ENCODE measurements at regions not wholly inside any gene's neighbourhood (a gene's known extent, or its start where the extent isn't known, plus 50 kb on each side); places are given as distances from the start of the nearest gene placed in this dataset.

DNA sequence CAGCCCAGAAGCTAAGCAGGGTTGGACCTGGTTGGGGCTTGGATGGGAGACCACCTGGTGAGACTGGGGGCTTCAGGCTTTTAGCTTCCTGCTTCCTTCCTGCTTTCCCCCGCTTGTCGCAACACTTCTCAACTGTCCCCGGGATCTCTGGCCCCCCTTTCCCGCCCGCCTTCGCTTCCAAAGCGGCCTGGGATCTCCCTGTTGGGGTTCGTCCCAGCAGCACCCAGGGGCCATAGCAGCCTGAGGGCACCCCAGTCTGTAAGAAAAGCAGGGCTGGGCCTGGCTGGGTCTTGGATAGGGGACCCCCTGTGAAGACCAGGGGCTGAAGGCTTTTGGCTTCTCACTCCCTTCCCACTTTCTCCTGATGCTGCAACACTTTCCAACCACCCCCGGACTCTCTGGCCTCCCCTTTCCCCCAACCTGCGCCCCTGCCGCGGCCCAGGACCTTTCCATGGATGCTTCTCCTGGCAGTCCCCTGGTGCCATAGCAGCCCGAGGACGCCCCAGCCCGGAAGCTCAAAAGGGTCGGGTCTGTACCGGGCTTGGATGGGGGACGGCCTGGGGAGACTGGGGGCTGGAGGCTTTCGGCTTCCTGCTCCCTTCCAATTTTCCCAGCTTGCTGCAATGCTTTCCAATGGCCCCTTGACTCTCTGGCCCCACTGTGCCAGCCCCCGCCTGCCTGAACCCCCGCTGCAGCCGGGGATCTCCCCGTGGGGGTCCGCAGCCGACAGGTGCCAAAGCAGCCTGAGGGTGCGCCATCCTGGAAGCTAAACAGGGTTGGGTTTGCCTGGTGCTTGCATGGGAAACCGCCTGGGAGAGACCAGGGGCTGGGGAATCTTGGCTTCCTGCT, 2276.2 kb downstream of the TP53TG3F start:
- H3K4me2 ChIP-seq (ENCODE audit: low read length), result no peak overlapping the region
- H3K9me3 ChIP-seq (ENCODE audit: control insufficient read depth, insufficient read depth, low read length), result peaks cover 9% of the 10 kb centered on the region
- no peak overlapping the region for H3K4me3 ChIP-seq (ENCODE audit: low read length)
- H3K36me3 ChIP-seq (ENCODE audit: control insufficient read depth, low read length), result no peaks in the 10 kb centered on the region
- H4K20me1 ChIP-seq (ENCODE audit: control insufficient read depth, insufficient read depth, low read depth, low read length), result no peaks in the 10 kb centered on the region
- no peaks in the 10 kb centered on the region for H3F3A ChIP-seq (ENCODE audit: control insufficient read depth, insufficient read depth)
- H3K27me3 ChIP-seq (ENCODE audit: control insufficient read depth, low read length), result no peaks in the 10 kb centered on the region
- no peaks in the 10 kb centered on the region for H3K79me2 ChIP-seq (ENCODE audit: control insufficient read depth, low read length)
- TF ChIP-seq EZH2phosphoT487 (IDR thresholded peaks at IDR 0.05; ENCODE audit: borderline replicate concordance, low read length), result no peak
- TF ChIP-seq, protein P1, sequence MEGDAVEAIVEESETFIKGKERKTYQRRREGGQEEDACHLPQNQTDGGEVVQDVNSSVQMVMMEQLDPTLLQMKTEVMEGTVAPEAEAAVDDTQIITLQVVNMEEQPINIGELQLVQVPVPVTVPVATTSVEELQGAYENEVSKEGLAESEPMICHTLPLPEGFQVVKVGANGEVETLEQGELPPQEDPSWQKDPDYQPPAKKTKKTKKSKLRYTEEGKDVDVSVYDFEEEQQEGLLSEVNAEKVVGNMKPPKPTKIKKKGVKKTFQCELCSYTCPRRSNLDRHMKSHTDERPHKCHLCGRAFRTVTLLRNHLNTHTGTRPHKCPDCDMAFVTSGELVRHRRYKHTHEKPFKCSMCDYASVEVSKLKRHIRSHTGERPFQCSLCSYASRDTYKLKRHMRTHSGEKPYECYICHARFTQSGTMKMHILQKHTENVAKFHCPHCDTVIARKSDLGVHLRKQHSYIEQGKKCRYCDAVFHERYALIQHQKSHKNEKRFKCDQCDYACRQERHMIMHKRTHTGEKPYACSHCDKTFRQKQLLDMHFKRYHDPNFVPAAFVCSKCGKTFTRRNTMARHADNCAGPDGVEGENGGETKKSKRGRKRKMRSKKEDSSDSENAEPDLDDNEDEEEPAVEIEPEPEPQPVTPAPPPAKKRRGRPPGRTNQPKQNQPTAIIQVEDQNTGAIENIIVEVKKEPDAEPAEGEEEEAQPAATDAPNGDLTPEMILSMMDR (IDR thresholded peaks at IDR 0.05; ENCODE audit: low read depth, low read length, poor library complexity, severe bottlenecking), result no peak
- H3K4me1 ChIP-seq (ENCODE audit: control insufficient read depth, low read length), result no peaks in the 10 kb centered on the region
- H3K9me2 ChIP-seq (replicated peaks; ENCODE audit: control insufficient read depth, low read length), result no peaks in the 10 kb centered on the region
- no peak overlapping the region for H3K27ac ChIP-seq (ENCODE audit: low read depth, low read length)

DNA sequence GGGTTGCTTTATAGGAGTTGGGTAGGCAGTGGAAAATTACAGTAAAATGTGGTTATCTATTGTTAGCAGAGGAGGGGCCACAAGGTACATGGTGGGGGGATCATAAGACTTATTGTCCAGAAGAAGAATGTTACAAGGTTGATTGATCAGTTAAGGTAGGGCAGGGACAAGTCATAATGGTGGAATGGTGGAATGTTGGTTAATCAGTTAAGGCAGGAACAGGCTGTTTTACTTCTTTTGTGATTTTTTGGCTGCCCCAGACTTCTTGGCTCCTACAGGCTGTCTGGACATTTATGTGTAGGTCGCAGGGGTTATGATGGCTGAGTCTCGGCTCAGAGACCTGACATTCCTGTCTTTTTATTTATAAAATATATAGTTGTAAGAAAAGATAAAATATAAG, 2277.1 kb downstream of the TP53TG3F start:
- Histone ChIP-seq H3K9me2 (replicated peaks; ENCODE audit: control insufficient read depth, low read length) (no peaks in the 10 kb centered on the region), H3K4me1 (ENCODE audit: control insufficient read depth, low read length) (no peaks in the 10 kb centered on the region), H3K79me2 (ENCODE audit: control insufficient read depth, low read length) (no peaks in the 10 kb centered on the region), H3K36me3 (ENCODE audit: control insufficient read depth, low read length) (no peaks in the 10 kb centered on the region), H3K4me2 (ENCODE audit: low read length) (no peak overlapping the region), H3K27ac (ENCODE audit: low read depth, low read length) (no peak overlapping the region), H3K27me3 (ENCODE audit: control insufficient read depth, low read length) (no peaks in the 10 kb centered on the region), H3K4me3 (ENCODE audit: low read length) (no peak overlapping the region), H4K20me1 (ENCODE audit: control insufficient read depth, insufficient read depth, low read depth, low read length) (no peaks in the 10 kb centered on the region), H3F3A (ENCODE audit: control insufficient read depth, insufficient read depth) (no peaks in the 10 kb centered on the region), H3K9me3 (ENCODE audit: control insufficient read depth, insufficient read depth, low read length) (peaks cover 9% of the 10 kb centered on the region)
- no peak for TF ChIP-seq EZH2phosphoT487 (IDR thresholded peaks at IDR 0.05; ENCODE audit: borderline replicate concordance, low read length)
- TF ChIP-seq, protein P1 (IDR thresholded peaks at IDR 0.05; ENCODE audit: low read depth, low read length, poor library complexity, severe bottlenecking), result no peak

GRCh38 chr16:35737076-35737475, 2277.7 kb downstream of the TP53TG3F start:
- Histone ChIP-seq H3K4me1 (ENCODE audit: control insufficient read depth, low read length) (no peaks in the 10 kb centered on the region), H3K36me3 (ENCODE audit: control insufficient read depth, low read length) (no peaks in the 10 kb centered on the region), H4K20me1 (ENCODE audit: control insufficient read depth, insufficient read depth, low read depth, low read length) (no peaks in the 10 kb centered on the region), H3K9me3 (ENCODE audit: control insufficient read depth, insufficient read depth, low read length) (peaks cover 9% of the 10 kb centered on the region), H3K4me2 (ENCODE audit: low read length) (no peak overlapping the region), H3F3A (ENCODE audit: control insufficient read depth, insufficient read depth) (no peaks in the 10 kb centered on the region), H3K4me3 (ENCODE audit: low read length) (no peak overlapping the region), H3K79me2 (ENCODE audit: control insufficient read depth, low read length) (no peaks in the 10 kb centered on the region), H3K27ac (ENCODE audit: low read depth, low read length) (no peak overlapping the region), H3K27me3 (ENCODE audit: control insufficient read depth, low read length) (no peaks in the 10 kb centered on the region), H3K9me2 (replicated peaks; ENCODE audit: control insufficient read depth, low read length) (no peaks in the 10 kb centered on the region)
- TF ChIP-seq EZH2phosphoT487 (IDR thresholded peaks at IDR 0.05; ENCODE audit: borderline replicate concordance, low read length), result no peak
- TF ChIP-seq, protein P1 (IDR thresholded peaks at IDR 0.05; ENCODE audit: low read depth, low read length, poor library complexity, severe bottlenecking), result no peak

All from DOHH2 (cell line).